Activated T-helper 1 cell treated with anti-CD3 and anti-CD28 coated beads, Interleukin-12 subunit alpha, Interleukin-12 subunit beta, Interleukin-2, Interleukin-4 antibody, amounts not matched to agents 30 ng/mL and 10 ng/mL and 1 ng/mL, durations not matched to agents 14 hours and 24 hours and 36 hours (primary cell): ENCODE measurements at regions not wholly inside any gene's neighbourhood (a gene's known extent, or its start where the extent isn't known, plus 50 kb on each side); places are given as distances from the start of the nearest gene placed in this dataset.

Experiments
- DNase-seq: peaks from one replicate; pipeline ENCODE4 v3.0.0; 2021; ENCODE audit warnings: low spot score
- H3K27ac Mint-ChIP-seq: one replicate; pipeline ENCODE4 v1.8.0; 2021; ENCODE audit warnings: mild to moderate bottlenecking, mixed read lengths
- H3K27me3 Mint-ChIP-seq: one replicate; pipeline ENCODE4 v1.8.0; 2022; ENCODE audit warnings: mild to moderate bottlenecking, moderate library complexity, mixed read lengths; ENCODE audit not compliant: insufficient read depth
- H3K36me3 Mint-ChIP-seq: one replicate; pipeline ENCODE4 v1.8.0; 2021; ENCODE audit warnings: low read depth, mixed read lengths
- H3K4me1 Mint-ChIP-seq: one replicate; pipeline ENCODE4 v1.8.0; 2021; ENCODE audit warnings: low read depth, mixed read lengths
- H3K4me3 Mint-ChIP-seq: one replicate; pipeline ENCODE4 v1.8.0; 2021; ENCODE audit warnings: mild to moderate bottlenecking, moderate library complexity, mixed read lengths
- H3K9me3 Mint-ChIP-seq: one replicate; pipeline ENCODE4 v1.8.0; 2021; ENCODE audit warnings: mixed read lengths
- intact Hi-C: fragments of 100-400 bp; cut with micrococcal nuclease; formaldehyde crosslinking; loops from one replicate; pipeline ENCODE4 v1.15.1; 2024

DNA sequence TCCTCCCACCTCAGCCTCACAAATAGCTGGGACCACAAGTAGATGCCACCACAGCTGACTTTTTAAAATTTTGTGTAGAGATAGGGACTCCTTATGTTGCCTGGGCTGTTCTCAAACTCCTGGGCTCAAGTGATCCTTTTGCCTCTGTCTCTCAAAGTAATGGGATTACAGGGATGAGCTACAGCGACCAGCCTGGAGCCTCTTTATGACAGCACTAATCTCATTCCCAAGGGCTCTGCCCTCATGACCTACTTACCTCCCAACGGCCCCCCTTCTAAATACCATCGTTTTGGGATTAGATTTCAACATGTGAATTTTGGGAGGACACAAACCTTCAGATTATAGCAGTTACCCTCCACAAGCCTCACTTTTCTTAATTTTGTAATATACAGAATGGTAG is 150.6 kb upstream of the FUT8 start:
- H3K4me1 Mint-ChIP-seq = peaks cover 11% of the 10 kb centered on the region
- no peak overlapping the region for H3K4me3 Mint-ChIP-seq
- H3K27ac Mint-ChIP-seq = no peak overlapping the region
- no peaks in the 10 kb centered on the region for H3K27me3 Mint-ChIP-seq
- DNase-seq = no peak
- intact Hi-C loops = no loop called here
- peaks cover 4% of the 10 kb centered on the region for H3K9me3 Mint-ChIP-seq
- peaks cover 4% of the 10 kb centered on the region for H3K36me3 Mint-ChIP-seq

DNA sequence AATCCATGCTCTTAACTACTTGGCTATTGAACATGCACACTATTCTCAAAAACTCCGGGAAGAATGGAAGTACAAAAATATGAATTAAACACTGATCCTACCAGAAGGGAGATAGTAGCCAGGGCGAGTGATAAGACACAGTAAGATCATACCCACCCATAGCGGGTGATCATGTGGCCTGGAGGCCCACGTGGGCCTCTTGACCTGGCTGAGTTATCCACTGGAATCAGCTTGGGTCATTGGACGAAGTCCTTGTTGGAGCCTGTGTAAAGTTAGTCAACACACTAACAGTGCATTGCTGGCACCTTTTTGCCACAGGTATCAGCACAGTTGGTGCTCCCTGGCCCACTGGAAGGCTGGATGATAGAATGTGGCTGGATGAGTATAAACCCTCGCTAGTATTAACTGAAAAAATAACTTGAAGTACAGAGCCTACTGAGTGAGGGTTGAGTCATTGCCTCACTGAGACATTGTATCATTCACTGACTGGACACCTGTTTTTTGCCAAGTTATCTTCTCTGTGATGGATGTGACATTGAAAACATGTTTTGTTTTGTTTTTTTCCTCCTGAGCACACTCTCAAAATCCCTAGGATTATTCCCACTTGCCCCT is 149.2 kb upstream of the FUT8 start:
- no peak overlapping the region for H3K4me3 Mint-ChIP-seq
- H3K27me3 Mint-ChIP-seq = no peaks in the 10 kb centered on the region
- H3K36me3 Mint-ChIP-seq = peaks cover 4% of the 10 kb centered on the region
- H3K9me3 Mint-ChIP-seq = peaks cover 4% of the 10 kb centered on the region
- peaks cover 13% of the 10 kb centered on the region for H3K4me1 Mint-ChIP-seq
- H3K27ac Mint-ChIP-seq = no peak overlapping the region
- intact Hi-C loops = no loop called here
- DNase-seq = no peak

DNA sequence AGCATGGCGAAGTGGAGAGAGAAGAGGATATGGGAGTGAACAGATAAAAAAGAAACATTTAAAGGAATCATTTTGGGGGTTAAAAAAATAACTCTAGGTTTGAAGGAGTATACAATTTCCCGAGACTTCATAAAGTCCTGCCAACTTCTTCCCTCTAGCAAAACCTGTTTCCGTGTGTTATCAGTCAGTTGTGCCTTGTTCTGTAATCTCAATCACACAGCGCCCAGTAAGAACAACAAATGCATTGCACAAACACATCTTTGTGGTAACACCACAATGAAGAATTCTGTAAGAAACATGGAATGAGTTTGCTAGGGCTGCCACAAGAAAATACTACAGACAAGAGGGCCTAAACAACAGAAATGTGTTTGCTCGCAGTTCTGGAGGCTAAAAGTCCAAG is 144.7 kb upstream of the FUT8 start:
- Mint-ChIP-seq H3K27ac (no peak overlapping the region), H3K36me3 (no peaks in the 10 kb centered on the region), H3K27me3 (no peaks in the 10 kb centered on the region), H3K9me3 (no peaks in the 10 kb centered on the region), H3K4me1 (peaks cover 8% of the 10 kb centered on the region), H3K4me3 (no peak overlapping the region)
- intact Hi-C loops = no loop called here
- no peak for DNase-seq

DNA sequence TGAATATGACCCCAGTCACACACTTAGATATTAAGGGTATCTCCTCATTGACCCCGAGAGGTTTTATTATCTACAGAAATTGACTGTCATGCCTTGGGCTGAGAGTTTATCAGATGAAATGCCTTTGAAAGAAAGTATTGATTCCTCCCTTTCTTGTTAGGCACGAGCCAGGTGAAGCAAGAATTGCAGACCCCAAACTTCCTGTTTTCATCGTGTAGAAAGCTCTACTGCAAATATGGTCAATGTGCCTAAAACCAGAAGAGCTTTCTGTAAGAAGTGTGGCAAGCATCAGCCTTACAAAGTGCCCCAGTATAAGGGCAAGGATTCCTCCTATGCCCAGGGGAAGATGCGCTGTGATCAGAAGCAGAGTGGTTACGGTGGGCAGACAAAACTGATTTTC is 143.9 kb upstream of the FUT8 start:
- no peak for DNase-seq
- H3K4me3 Mint-ChIP-seq = no peak overlapping the region
- no peaks in the 10 kb centered on the region for H3K9me3 Mint-ChIP-seq
- H3K36me3 Mint-ChIP-seq = no peaks in the 10 kb centered on the region
- no peaks in the 10 kb centered on the region for H3K27me3 Mint-ChIP-seq
- H3K27ac Mint-ChIP-seq = no peak overlapping the region
- intact Hi-C loops = no loop called here
- H3K4me1 Mint-ChIP-seq = peaks cover 8% of the 10 kb centered on the region

DNA sequence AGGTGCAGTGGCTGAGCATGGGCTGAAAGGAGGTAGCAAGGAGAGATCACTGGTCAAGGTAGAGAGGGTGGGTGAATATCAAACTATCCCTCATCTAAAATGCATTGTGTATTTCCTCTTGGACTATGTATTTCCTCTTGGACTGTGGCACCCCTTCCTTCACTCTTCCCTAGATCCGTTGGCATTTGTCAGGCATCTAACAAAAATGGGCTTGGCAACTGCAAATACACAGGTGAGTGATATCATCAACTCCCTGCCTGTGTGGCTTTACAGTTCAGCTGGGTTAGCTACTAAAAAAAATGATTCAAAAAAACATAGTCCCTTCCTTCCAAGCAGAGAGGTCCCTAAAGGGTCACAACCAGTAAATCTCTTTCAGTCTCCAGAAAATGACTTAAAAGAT is 142.8 kb upstream of the FUT8 start:
- H3K4me1 Mint-ChIP-seq = peaks cover 8% of the 10 kb centered on the region
- DNase-seq = no peak
- no peak overlapping the region for H3K4me3 Mint-ChIP-seq
- H3K27me3 Mint-ChIP-seq = no peaks in the 10 kb centered on the region
- no peaks in the 10 kb centered on the region for H3K9me3 Mint-ChIP-seq
- H3K27ac Mint-ChIP-seq = no peak overlapping the region
- no peaks in the 10 kb centered on the region for H3K36me3 Mint-ChIP-seq
- intact Hi-C loops = no loop called here

DNA sequence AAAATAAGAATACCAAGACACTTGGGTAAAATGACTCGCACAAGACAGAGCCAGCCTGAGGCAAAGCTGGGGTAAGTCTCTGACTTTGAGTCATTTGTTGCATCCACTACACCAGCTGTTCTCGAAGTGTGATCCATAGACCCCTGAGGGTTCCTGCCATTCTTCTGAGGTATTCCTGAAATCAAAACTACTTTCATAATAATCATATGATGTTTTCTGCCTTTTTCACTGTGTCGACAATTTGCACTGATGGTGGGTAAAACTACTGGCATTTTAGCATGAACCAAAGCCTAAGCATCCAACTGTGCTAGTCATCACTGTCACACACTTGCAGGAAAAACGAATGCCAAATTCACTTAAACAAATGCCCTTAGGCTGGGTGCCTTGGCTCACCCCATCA is 135.5 kb upstream of the FUT8 start:
- Mint-ChIP-seq H3K4me1 (peaks cover 11% of the 10 kb centered on the region), H3K36me3 (peaks cover 4% of the 10 kb centered on the region), H3K27ac (no peak overlapping the region), H3K4me3 (no peak overlapping the region), H3K27me3 (no peaks in the 10 kb centered on the region), H3K9me3 (no peaks in the 10 kb centered on the region)
- intact Hi-C loops = no loop called here
- no peak for DNase-seq

DNA sequence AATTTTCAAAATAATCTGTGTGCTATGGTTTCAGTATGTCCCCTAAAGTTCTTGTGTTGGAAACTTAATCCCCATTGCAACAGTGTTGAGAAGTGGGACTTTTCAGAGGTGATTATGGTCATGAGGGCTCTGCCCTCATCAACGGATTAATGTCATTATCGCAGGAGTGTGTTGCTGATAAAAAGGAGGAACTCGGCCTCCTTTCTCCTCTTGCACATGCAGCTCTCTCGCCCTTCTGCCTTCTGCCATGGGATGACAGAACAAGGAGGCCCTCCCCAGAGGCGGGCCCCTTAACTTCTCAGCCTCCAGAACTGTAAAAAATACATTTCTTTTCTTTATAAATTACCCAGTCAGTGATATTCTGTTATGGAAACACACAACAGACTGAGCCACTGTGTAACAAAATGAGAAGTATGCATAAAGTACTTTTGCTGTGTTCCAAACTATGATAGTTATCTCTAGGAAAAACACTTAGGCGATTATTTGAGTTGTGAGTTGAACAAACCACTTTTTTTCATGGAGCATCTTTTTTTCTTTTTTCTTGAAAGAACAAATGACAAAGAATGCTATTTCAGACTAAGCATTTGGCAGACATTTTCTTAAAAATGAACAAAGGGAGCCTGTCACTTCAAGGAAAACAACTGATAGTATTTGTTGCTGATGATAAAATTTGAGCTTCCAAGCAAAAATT is 134.8 kb upstream of the FUT8 start:
- peaks cover 18% of the 10 kb centered on the region for H3K4me1 Mint-ChIP-seq
- intact Hi-C loops = no loop called here
- H3K4me3 Mint-ChIP-seq = no peak overlapping the region
- peaks cover 4% of the 10 kb centered on the region for H3K36me3 Mint-ChIP-seq
- no peak for DNase-seq
- H3K27ac Mint-ChIP-seq = peak overlapping the region; percentile 40
- no peaks in the 10 kb centered on the region for H3K27me3 Mint-ChIP-seq
- no peaks in the 10 kb centered on the region for H3K9me3 Mint-ChIP-seq

DNA sequence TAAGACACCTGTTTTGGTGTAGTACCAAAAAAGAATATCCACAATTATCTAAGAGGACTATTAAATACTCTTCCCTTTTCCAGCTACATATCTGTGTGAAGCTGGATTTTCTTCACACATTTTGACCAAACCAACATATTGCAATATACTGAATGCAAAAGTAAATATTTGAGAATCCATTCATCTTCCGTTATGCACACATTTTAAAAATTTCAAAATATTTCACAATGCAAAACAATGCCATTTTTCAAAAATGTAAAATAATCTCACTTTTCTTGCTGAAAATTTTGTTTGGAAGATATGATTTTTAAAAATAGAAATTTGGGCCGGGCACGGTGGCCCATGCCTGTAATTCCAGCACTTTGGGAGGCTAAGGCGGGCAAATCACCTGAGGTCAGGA is 133.9 kb upstream of the FUT8 start:
- H3K36me3 Mint-ChIP-seq = peaks cover 4% of the 10 kb centered on the region
- peaks cover 27% of the 10 kb centered on the region for H3K4me1 Mint-ChIP-seq
- H3K4me3 Mint-ChIP-seq = no peak overlapping the region
- DNase-seq = no peak
- H3K27ac Mint-ChIP-seq = no peak overlapping the region
- no peaks in the 10 kb centered on the region for H3K9me3 Mint-ChIP-seq
- intact Hi-C loops = no loop called here
- H3K27me3 Mint-ChIP-seq = no peaks in the 10 kb centered on the region

DNA sequence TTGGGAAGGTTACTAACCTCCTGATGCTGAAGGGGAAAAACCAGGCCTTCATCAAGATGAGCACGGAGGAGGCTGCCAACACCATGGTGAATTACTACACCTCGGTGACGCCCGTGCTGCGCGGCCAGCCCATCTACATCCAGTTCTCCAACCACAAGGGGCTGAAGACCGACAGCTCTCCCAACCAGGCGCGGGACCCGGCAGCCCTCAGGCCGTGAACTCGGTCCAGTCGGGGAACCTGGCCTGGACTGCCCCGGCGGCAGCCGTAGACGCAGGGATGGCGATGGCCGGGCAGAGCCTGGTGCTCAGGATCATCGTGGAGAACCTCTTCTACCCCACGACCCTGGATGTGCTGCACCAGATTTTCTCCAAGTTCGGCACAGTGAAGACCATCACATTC is 133.0 kb upstream of the FUT8 start:
- intact Hi-C loops = no loop called here
- no peak for DNase-seq
- no peak overlapping the region for H3K4me3 Mint-ChIP-seq

DNA sequence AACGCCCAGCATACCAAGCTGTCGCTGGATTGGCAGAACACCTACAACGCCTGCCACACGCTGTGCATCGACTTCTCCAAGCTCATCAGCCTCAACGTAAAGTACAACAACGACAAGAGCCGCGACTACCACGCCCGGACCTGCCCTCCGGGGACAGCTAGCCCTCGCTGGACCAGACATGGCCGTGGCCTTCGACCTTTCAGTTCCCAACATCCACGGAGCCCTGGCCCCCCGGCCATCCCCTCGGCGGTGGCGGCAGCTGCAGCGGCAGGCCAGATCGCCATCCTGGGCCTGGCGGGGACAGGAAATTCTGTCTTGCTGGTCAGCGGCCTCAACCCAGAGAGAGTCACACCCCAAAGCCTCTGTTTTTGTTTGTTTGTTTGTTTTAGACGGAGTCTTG is 132.6 kb upstream of the FUT8 start:
- Mint-ChIP-seq H3K27me3 (no peaks in the 10 kb centered on the region), H3K9me3 (no peaks in the 10 kb centered on the region), H3K27ac (no peak overlapping the region), H3K4me1 (peaks cover 39% of the 10 kb centered on the region), H3K4me3 (no peak overlapping the region), H3K36me3 (peaks cover 4% of the 10 kb centered on the region)
- no peak for DNase-seq
- intact Hi-C loops = loop anchor here (10.0 kb wide), 1 partner anchor 425 kb away; no protein-coding TSS in a partner anchor

More for the DNA sequence above, 133.0 kb upstream of the FUT8 start:
- Mint-ChIP-seq H3K27me3 (no peaks in the 10 kb centered on the region), H3K27ac (no peak overlapping the region), H3K36me3 (peaks cover 4% of the 10 kb centered on the region), H3K4me1 (peaks cover 34% of the 10 kb centered on the region), H3K9me3 (no peaks in the 10 kb centered on the region)

DNA sequence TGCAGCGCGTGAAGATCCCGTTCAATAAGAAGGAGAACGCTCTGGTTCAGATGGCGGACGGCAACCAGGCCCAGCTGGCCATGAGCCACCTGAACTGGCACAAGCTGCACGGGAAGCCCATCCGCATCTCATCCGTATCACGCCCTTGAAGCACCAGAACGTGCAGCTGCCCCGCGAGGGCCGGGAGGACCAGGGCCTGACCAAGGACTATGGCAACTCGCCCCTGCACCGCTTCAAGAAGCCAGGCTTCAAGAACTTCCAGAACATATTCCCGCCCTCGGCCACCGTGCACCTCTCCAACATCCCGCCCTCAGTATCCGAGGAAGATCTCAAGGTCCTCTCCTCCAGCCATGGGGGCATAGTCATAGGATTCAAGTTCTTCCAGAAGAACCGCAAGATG is 131.9 kb upstream of the FUT8 start:
- H3K36me3 Mint-ChIP-seq = peaks cover 4% of the 10 kb centered on the region
- H3K27ac Mint-ChIP-seq = peak overlapping the region; percentile 63
- no peaks in the 10 kb centered on the region for H3K27me3 Mint-ChIP-seq
- intact Hi-C loops = loop anchor here (10.0 kb wide), 1 partner anchor 424 kb away; no protein-coding TSS in a partner anchor
- no peak for DNase-seq
- no peak overlapping the region for H3K4me3 Mint-ChIP-seq
- H3K4me1 Mint-ChIP-seq = peaks cover 41% of the 10 kb centered on the region
- no peaks in the 10 kb centered on the region for H3K9me3 Mint-ChIP-seq

DNA sequence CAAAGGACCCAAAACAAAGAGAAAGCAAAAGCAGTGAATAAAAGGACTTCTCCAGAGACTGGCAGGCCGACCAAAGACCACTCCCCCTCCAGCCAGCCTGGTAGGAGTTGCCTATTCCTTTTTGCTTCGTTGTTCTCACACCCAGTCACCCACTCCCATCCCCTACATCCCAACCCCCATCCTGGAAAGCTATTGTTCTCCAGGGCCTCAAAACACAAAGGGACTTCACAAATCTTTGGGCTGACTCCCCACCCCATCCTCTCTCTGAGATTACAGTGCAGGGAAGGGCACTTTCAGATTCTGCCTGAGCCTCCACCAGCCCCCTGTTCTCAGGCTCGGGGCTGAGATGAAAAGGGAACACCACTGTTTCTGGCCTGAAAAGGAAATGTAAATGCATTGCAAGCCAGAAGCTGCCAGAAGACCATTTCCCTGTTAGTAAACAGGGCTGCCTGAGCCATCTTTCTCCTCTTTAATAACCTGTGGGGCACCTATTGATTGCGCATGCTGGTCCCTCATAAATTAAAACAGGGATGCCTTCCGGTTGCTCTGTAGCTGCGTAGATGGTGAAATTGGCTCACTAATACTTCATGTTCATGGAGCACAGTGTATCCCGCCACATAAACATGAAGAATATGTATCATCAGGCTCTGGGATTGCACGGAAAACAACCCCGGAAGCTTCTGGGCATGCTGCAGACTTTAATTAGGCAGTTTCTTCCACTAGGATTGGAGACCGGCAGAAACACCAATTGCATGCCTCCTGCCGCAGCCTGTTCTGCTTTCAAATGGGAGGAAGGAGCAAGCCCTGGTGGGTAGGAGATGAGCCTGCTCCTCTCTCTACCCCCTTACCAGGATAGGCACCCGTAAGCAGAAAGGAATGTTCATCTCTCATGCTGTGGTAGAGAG is 130.3 kb upstream of the FUT8 start:
- peak overlapping the region; percentile 59 for H3K27ac Mint-ChIP-seq

DNA sequence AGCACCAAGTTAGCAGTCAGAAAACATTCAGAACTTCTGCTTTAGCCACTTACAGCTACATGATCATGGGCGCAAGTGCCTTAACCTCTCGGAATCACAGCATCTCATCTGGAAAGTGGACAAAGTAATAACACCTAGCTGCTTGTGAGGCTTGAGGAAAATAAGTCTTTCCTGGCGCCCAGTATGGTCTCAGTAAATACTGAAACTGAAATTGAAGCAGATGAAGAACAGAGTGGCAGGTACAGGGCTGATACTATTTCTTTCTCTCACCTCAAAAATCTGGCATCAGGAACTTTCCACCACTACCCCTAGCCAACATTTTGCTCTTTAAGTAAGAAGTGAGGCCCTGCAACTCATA is 129.7 kb upstream of the FUT8 start:
- intact Hi-C loops = loop anchor here (10.0 kb wide), 1 partner anchor 422 kb away; no protein-coding TSS in a partner anchor
- Mint-ChIP-seq H3K27ac (peak overlapping the region; percentile 59), H3K4me1 (peaks cover 53% of the 10 kb centered on the region), H3K27me3 (no peaks in the 10 kb centered on the region), H3K9me3 (no peaks in the 10 kb centered on the region), H3K4me3 (peak overlapping the region; percentile 69), H3K36me3 (peaks cover 5% of the 10 kb centered on the region)
- DNase-seq = no peak

More for the DNA sequence above, 130.3 kb upstream of the FUT8 start:
- peaks cover 47% of the 10 kb centered on the region for H3K4me1 Mint-ChIP-seq
- no peaks in the 10 kb centered on the region for H3K9me3 Mint-ChIP-seq
- intact Hi-C loops = loop anchor here (10.0 kb wide), 1 partner anchor 423 kb away; no protein-coding TSS in a partner anchor
- DNase-seq = peak; percentile 21
- no peaks in the 10 kb centered on the region for H3K27me3 Mint-ChIP-seq
- H3K4me3 Mint-ChIP-seq = peak overlapping the region; percentile 69
- peaks cover 4% of the 10 kb centered on the region for H3K36me3 Mint-ChIP-seq
